Aorta (tissue), 5 donors: ENCODE measurements at regions not wholly inside any gene's neighbourhood (a gene's known extent, or its start where the extent isn't known, plus 50 kb on each side); places are given as distances from the start of the nearest gene placed in this dataset.

ENCODE experiments used
- ATAC-seq: fragments of 200-7000 bp; cut with Tn5 transposase; one replicate; pipeline ENCODE4 v1.9.1; 2022; ENCODE audit warnings: moderate library complexity; ENCODE audit not compliant: low FRiP score
- DNase-seq, 2 donors: peaks; one replicate each; pipeline ENCODE4 v3.0.0-alpha.2; 2020
- H3K27ac ChIP-seq, 2 donors: one replicate each; pipeline ENCODE4 v1.5.1; 2013; ENCODE audit warnings: low read length in 2 of 2, mild to moderate bottlenecking in 2 of 2, moderate library complexity in 2 of 2, control low read depth in 1 of 2, inconsistent platforms in 1 of 2, low read depth in 1 of 2
- H3K27me3 ChIP-seq, 2 donors: one replicate each; pipeline ENCODE4 v1.6.1; 2013; ENCODE audit warnings: control low read depth in 1 of 2, low read length in 1 of 2, mild to moderate bottlenecking in 1 of 2, moderate library complexity in 1 of 2; ENCODE audit not compliant: insufficient read depth in 2 of 2, control insufficient read depth in 1 of 2
- H3K36me3 ChIP-seq, 2 donors: one replicate each; pipeline ENCODE4 v1.6.1; 2013; ENCODE audit warnings: control low read depth in 1 of 2, low read length in 1 of 2, mild to moderate bottlenecking in 1 of 2; ENCODE audit not compliant: insufficient read depth in 2 of 2, control insufficient read depth in 1 of 2
- H3K4me1 ChIP-seq, 2 donors: one replicate each; pipeline ENCODE4 v1.6.1; 2013; ENCODE audit warnings: low read length in 2 of 2, control low read depth in 1 of 2, mild to moderate bottlenecking in 1 of 2, moderate library complexity in 1 of 2; ENCODE audit not compliant: insufficient read depth in 2 of 2, control insufficient read depth in 1 of 2
- H3K4me3 ChIP-seq, 2 donors: one replicate each; pipeline ENCODE4 v1.5.1; 2013; ENCODE audit warnings: low read length in 2 of 2, control low read depth in 1 of 2, mild to moderate bottlenecking in 1 of 2
- H3K9me3 ChIP-seq: one replicate; pipeline ENCODE4 v1.6.1; 2013; ENCODE audit warnings: mild to moderate bottlenecking, low read length; ENCODE audit not compliant: control insufficient read depth
- WGBS, 2 donors: extraction: QIAGEN DNeasy Blood & Tissue Kit; methylation state at CpG; one replicate each; pipeline ENCODE4 v1.1.7; 2013; 5-methylcytosine and 5-hydroxymethylcytosine counted together
- intact Hi-C, 2 donors: fragments of 100-400 bp; cut with DNase I; formaldehyde crosslinking; loops; one replicate each; pipeline versions ENCODE4 v1.14.2 to v1.15.0; 2022
- donor health status: healthy with polysubstance abuse.
- donor health status: Bipolar disorder and iron deficiency.
- donor health status: DM: no; HTN: no; CAD: no.
- donor health status: DM: no; HTN: no; CAD: no.
- donor health status: DM: yes; HTN: yes; CAD: no.

GRCh38 chr19:30215248-30215647 lies 156.9 kb upstream of the ZNF536 start:
- DNase-seq (no peak), ATAC-seq (no peak)
- H3K4me3 ChIP-seq: no peak overlapping the region
- no peaks in the 10 kb centered on the region for H3K9me3 ChIP-seq
- H3K4me1 ChIP-seq: no peaks in the 10 kb centered on the region
- intact Hi-C loops: no loop called here
- H3K36me3 ChIP-seq: no peaks in the 10 kb centered on the region
- no peaks in the 10 kb centered on the region for H3K27me3 ChIP-seq
- H3K27ac ChIP-seq: no peak overlapping the region
- WGBS, 2 donors: 73 to 75% methylated on average over 3 of the region's 3 CpGs

GRCh38 chr19:30216453-30216852 lies 155.7 kb upstream of the ZNF536 start:
- Histone ChIP-seq H3K4me3 (no peak overlapping the region), H3K27ac (no peak overlapping the region), H3K9me3 (no peaks in the 10 kb centered on the region), H3K4me1 (no peaks in the 10 kb centered on the region), H3K36me3 (no peaks in the 10 kb centered on the region), H3K27me3 (no peaks in the 10 kb centered on the region)
- ATAC-seq (no peak), DNase-seq (no peak)
- WGBS, 2 donors: 73 to 80% methylated on average over 4 of the region's 4 CpGs
- intact Hi-C loops: no loop called here

- no peak overlapping the region for H3K4me3 ChIP-seq
- DNase-seq: no peak
- no peaks in the 10 kb centered on the region for H3K4me1 ChIP-seq
- intact Hi-C loops: no loop called here
- ATAC-seq: no peak
- H3K9me3 ChIP-seq: no peaks in the 10 kb centered on the region
- peaks cover 0 to 3% of the 10 kb centered on the region in 2 donors for H3K27me3 ChIP-seq
- H3K36me3 ChIP-seq: no peaks in the 10 kb centered on the region
- WGBS, 2 donors: 80 to 82% methylated on average over 5 of the region's 5 CpGs
- H3K27ac ChIP-seq: no peak overlapping the region
Measured at GRCh38 chr19:30217461-30217860, 154.7 kb upstream of the ZNF536 start.

GRCh38 chr19:30219702-30220101 lies 152.5 kb upstream of the ZNF536 start:
- DNase-seq (no peak), ATAC-seq (no peak)
- peaks cover 0 to 3% of the 10 kb centered on the region in 2 donors for H3K27me3 ChIP-seq
- intact Hi-C loops: no loop called here
- no peak overlapping the region for H3K4me3 ChIP-seq
- H3K36me3 ChIP-seq: no peaks in the 10 kb centered on the region
- 83 to 85% methylated on average over 5 of the region's 5 CpGs for WGBS, 2 donors
- no peaks in the 10 kb centered on the region for H3K9me3 ChIP-seq
- no peak overlapping the region for H3K27ac ChIP-seq
- no peaks in the 10 kb centered on the region for H3K4me1 ChIP-seq

GRCh38 chr19:30221176-30221575 lies 151.0 kb upstream of the ZNF536 start:
- H3K36me3 ChIP-seq: no peaks in the 10 kb centered on the region
- ATAC-seq (no peak), DNase-seq (no peak)
- WGBS, 2 donors: 75 to 83% methylated on average over 6 of the region's 6 CpGs
- H3K4me1 ChIP-seq: no peaks in the 10 kb centered on the region
- intact Hi-C loops: no loop called here
- H3K9me3 ChIP-seq: no peaks in the 10 kb centered on the region
- H3K27ac ChIP-seq: no peak overlapping the region
- peaks cover 0 to 3% of the 10 kb centered on the region in 2 donors for H3K27me3 ChIP-seq
- no peak overlapping the region for H3K4me3 ChIP-seq

GRCh38 chr19:30222428-30222873 lies 149.7 kb upstream of the ZNF536 start:
- no peaks in the 10 kb centered on the region for H3K9me3 ChIP-seq
- intact Hi-C loops: no loop called here
- ATAC-seq (no peak), DNase-seq (no peak)
- no peaks in the 10 kb centered on the region for H3K4me1 ChIP-seq
- 3% methylated on average over 18 to 39 of the region's 39 CpGs for WGBS, 2 donors
- no peak overlapping the region for H3K27ac ChIP-seq
- H3K27me3 ChIP-seq: peaks cover 0 to 3% of the 10 kb centered on the region in 2 donors
- H3K4me3 ChIP-seq: no peak overlapping the region
- H3K36me3 ChIP-seq: no peaks in the 10 kb centered on the region

GRCh38 chr19:30222992-30223865 lies 149.0 kb upstream of the ZNF536 start:
- H3K9me3 ChIP-seq: no peaks in the 10 kb centered on the region
- DNase-seq (no peak), ATAC-seq (peak; percentile 9)
- intact Hi-C loops: no loop called here
- H3K4me3 ChIP-seq: no peak overlapping the region
- 6% methylated on average over 35 to 36 of the region's 36 CpGs for WGBS, 2 donors
- no peaks in the 10 kb centered on the region for H3K4me1 ChIP-seq
- H3K27me3 ChIP-seq: peaks cover 0 to 3% of the 10 kb centered on the region in 2 donors
- no peaks in the 10 kb centered on the region for H3K36me3 ChIP-seq
- no peak overlapping the region for H3K27ac ChIP-seq

- Histone ChIP-seq H3K4me1 (no peaks in the 10 kb centered on the region), H3K27ac (no peak overlapping the region), H3K4me3 (no peak overlapping the region), H3K9me3 (no peaks in the 10 kb centered on the region), H3K27me3 (peaks cover 0 to 3% of the 10 kb centered on the region in 2 donors), H3K36me3 (no peaks in the 10 kb centered on the region)
- ATAC-seq (no peak), DNase-seq (no peak)
- intact Hi-C loops: no loop called here
- 21 to 26% methylated on average over 18 of the region's 18 CpGs for WGBS, 2 donors
Measured at GRCh38 chr19:30223866-30224688, 148.1 kb upstream of the ZNF536 start.
